Gastroesophageal sphincter (tissue), 3 donors: ENCODE measurements at regions not wholly inside any gene's neighbourhood (a gene's known extent, or its start where the extent isn't known, plus 50 kb on each side); places are given as distances from the start of the nearest gene placed in this dataset.

Experiments used
- CTCF ChIP-seq, 4 experiments: fragments of 200-600 bp in 2 of 4; fragments of 450-650 bp in 2 of 4; sonication (generic) in 1 of 4; IDR thresholded peaks; one replicate each; pipeline ENCODE4 v1.5.1; 2017 to 2019; ENCODE audit warnings: antibody characterized with exemption in 4 of 4, mild to moderate bottlenecking in 2 of 4, moderate library complexity in 2 of 4
- EP300 ChIP-seq: sonication (generic); formaldehyde crosslinking; IDR thresholded peaks from one replicate; pipeline ENCODE4 v1.6.1; 2017; ENCODE audit warnings: antibody characterized with exemption, mild to moderate bottlenecking
- POLR2A ChIP-seq, 2 donors: fragments of 450-650 bp; IDR thresholded peaks; one replicate each; pipeline ENCODE4 v1.6.1; 2017; ENCODE audit warnings: antibody characterized with exemption in 2 of 2, mild to moderate bottlenecking in 2 of 2, moderate library complexity in 1 of 2

- TF ChIP-seq EP300 (no peak), CTCF (IDR thresholded peaks at IDR 0.05) (no peak), POLR2A (IDR thresholded peaks at IDR 0.05) (no peak)
These were observed 1833.8 kb downstream of the EFNA5 start for GRCh38 chr5:105836887-105837286.
